Kidney (tissue), 13 donors: ENCODE measurements at regions not wholly inside any gene's neighbourhood (a gene's known extent, or its start where the extent isn't known, plus 50 kb on each side); places are given as distances from the start of the nearest gene placed in this dataset.

Experiments used
- DNase-seq, 5 donors: peaks; one replicate each; pipeline ENCODE4 v3.0.0-alpha.2; 2013 to 2020
- FAIRE-seq: peaks from 2 replicates; lab custom pipeline; 2012; peaks lifted over from hg19 to GRCh38; lab: Jason Lieb, UNC
- H3K27ac ChIP-seq, 2 donors: one replicate each; pipeline ENCODE4 v1.7.0; 2013; ENCODE audit warnings: low read depth in 2 of 2, low read length in 2 of 2, inconsistent platforms in 1 of 2
- H3K27me3 ChIP-seq: one replicate; pipeline ENCODE4 v1.7.1; 2013; ENCODE audit warnings: low read length, inconsistent platforms; ENCODE audit not compliant: control insufficient read depth, insufficient read depth
- H3K36me3 ChIP-seq, 3 donors: one replicate each; pipeline versions ENCODE4 v1.7.0 to v1.7.1; 2013; ENCODE audit warnings: low read length in 3 of 3, control low read depth in 1 of 3, inconsistent platforms in 1 of 3; ENCODE audit not compliant: insufficient read depth in 3 of 3, control insufficient read depth in 2 of 3
- H3K4me1 ChIP-seq, 3 donors: one replicate each; pipeline versions ENCODE4 v1.7.0 to v1.7.1; 2013; ENCODE audit warnings: low read length in 3 of 3, inconsistent platforms in 1 of 3, low read depth in 1 of 3; ENCODE audit not compliant: control insufficient read depth in 2 of 3, insufficient read depth in 2 of 3
- H3K4me3 ChIP-seq, 3 donors: one replicate each; pipeline versions ENCODE4 v1.7.0 to v1.8.1; 2013; ENCODE audit warnings: low read length in 3 of 3, control low read depth in 1 of 3, inconsistent platforms in 1 of 3
- H3K9ac ChIP-seq, 3 donors: one replicate each; pipeline versions ENCODE4 v1.7.0 to v1.7.1; 2013; ENCODE audit warnings: low read length in 3 of 3, control low read depth in 1 of 3, inconsistent platforms in 1 of 3
- H3K9me3 ChIP-seq, 3 donors: one replicate each; pipeline versions ENCODE4 v1.7.0 to v1.7.1; 2013; ENCODE audit warnings: low read length in 3 of 3, control low read depth in 1 of 3, inconsistent platforms in 1 of 3; ENCODE audit not compliant: control insufficient read depth in 2 of 3, insufficient read depth in 1 of 3
- intact Hi-C: fragments of 100-400 bp; cut with DNase I; formaldehyde crosslinking; loops from one replicate; pipeline ENCODE4 v1.11.1; 2022
- TF ChIP-seq, protein P1 (sequence below): IDR thresholded peaks from 3 replicates; pipeline ENCODE4 v1.5.1; 2012; ENCODE audit warnings: mild to moderate bottlenecking, moderate library complexity, borderline replicate concordance; ENCODE audit not compliant: insufficient read depth; ENCODE audit errors: extremely low read depth
- donor health status: control.
- donor health status: control.
- donor health status: control.
- donor health status: control.
- donor health status: control.
- donor health status: DM: yes; HTN: yes; CAD: no.
- donor health status: Normal renal cell carcinoma (clear cell type).

DNA sequence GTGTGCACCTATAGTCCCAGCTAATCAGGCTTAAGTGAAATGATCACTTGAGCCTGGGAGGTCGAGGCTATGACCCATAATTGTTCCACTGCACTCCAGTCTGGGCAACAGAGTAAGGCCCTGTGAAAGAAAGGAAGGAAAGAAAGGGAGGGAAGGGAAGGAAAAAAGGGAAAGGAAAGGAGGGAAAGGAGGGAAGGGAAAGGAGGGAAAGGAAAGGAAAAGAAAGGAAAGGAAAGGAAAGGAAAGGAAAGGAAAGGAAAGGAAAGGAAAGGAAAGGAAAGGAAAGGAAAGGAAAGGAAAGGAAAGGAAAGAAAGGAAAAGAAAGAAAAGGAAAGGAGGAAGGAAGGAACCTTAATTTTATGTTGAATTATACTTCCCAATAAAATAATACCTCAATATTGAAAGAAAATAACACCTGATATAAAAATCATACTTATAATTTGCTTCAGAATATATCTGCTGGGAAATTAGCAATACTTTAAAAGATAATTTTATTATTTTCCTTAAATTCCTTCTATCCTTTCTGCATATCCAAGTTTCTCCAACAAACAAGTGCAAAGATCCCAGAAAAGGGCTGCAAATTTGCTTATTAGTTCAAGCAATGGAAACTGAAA lies 177.3 kb downstream of the KLF12 start:
- FAIRE-seq = no peak
- H3K36me3 ChIP-seq = no peaks in the 10 kb centered on the region

DNA sequence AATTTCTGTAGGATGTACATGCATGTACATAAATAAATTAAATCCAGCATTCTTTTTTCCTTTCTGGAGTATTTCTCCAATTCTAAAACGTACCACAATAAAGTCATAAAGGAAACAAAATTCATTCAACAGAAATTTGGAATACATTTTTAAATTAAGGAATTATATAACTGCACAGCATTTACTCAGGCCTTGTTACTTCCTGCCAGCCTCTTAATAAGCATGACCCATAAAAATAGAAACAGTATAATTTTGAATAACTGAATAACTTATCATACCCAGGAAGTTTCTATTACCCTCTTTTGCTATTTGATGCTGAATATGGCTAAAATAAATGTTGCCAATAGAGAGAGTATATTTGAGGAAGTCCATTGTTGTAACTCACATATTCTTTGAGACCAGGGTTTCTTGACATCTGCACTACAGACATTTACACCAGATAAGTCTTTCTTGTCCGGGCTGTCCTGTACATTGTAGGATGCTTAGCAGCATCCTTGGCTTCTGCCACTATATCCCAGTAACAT lies 178.2 kb downstream of the KLF12 start:
- no peak overlapping the region for H3K4me3 ChIP-seq
- DNase-seq (no peak), FAIRE-seq (no peak)
- H3K9ac ChIP-seq = no peak overlapping the region
- H3K27ac ChIP-seq = no peak overlapping the region
- intact Hi-C loops = no loop called here
- H3K36me3 ChIP-seq = no peaks in the 10 kb centered on the region
- peaks cover 0 to 2% (median 0%) of the 10 kb centered on the region in 3 donors for H3K4me1 ChIP-seq
- no peaks in the 10 kb centered on the region for H3K27me3 ChIP-seq
- no peaks in the 10 kb centered on the region for H3K9me3 ChIP-seq
- TF ChIP-seq, protein P1, sequence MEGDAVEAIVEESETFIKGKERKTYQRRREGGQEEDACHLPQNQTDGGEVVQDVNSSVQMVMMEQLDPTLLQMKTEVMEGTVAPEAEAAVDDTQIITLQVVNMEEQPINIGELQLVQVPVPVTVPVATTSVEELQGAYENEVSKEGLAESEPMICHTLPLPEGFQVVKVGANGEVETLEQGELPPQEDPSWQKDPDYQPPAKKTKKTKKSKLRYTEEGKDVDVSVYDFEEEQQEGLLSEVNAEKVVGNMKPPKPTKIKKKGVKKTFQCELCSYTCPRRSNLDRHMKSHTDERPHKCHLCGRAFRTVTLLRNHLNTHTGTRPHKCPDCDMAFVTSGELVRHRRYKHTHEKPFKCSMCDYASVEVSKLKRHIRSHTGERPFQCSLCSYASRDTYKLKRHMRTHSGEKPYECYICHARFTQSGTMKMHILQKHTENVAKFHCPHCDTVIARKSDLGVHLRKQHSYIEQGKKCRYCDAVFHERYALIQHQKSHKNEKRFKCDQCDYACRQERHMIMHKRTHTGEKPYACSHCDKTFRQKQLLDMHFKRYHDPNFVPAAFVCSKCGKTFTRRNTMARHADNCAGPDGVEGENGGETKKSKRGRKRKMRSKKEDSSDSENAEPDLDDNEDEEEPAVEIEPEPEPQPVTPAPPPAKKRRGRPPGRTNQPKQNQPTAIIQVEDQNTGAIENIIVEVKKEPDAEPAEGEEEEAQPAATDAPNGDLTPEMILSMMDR = no peak

More for the DNA sequence above, 177.3 kb downstream of the KLF12 start:
- Histone ChIP-seq H3K9me3 (no peaks in the 10 kb centered on the region), H3K27me3 (no peaks in the 10 kb centered on the region), H3K27ac (no peak overlapping the region), H3K9ac (no peak overlapping the region), H3K4me1 (peaks cover 0 to 2% (median 0%) of the 10 kb centered on the region in 3 donors), H3K4me3 (no peak overlapping the region)
- TF ChIP-seq, protein P1 = no peak
- intact Hi-C loops = no loop called here
- no peak for DNase-seq

DNA sequence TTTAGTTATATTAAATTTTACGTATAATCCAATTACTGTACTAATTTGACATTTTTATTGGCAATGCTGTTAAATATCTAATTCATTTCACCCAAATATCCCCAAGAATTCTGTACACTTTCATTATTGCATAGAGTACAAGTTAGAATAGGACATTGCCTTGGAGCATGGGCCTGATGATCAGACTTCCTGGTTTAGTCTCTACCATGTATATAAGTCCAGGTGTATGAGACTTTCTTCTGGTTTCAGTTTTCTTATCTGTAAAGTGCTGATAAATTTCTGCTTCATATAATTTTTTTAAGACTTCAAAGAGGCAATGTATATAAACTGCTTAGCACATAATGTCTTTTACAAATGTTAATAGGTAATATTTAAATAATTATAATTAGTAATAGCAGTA lies 179.4 kb downstream of the KLF12 start:
- FAIRE-seq (no peak), DNase-seq (no peak)
- H3K4me3 ChIP-seq = no peak overlapping the region
- no peak overlapping the region for H3K9ac ChIP-seq
- H3K4me1 ChIP-seq = peaks cover 0 to 2% (median 0%) of the 10 kb centered on the region in 3 donors
- no peak overlapping the region for H3K27ac ChIP-seq
- H3K27me3 ChIP-seq = no peaks in the 10 kb centered on the region
- intact Hi-C loops = no loop called here
- H3K9me3 ChIP-seq = no peaks in the 10 kb centered on the region
- no peaks in the 10 kb centered on the region for H3K36me3 ChIP-seq
- TF ChIP-seq, protein P1 = no peak
